Inflammatory macrophage treated with lipopolysaccharide for 4 hours (primary cell): ENCODE measurements at regions not wholly inside any gene's neighbourhood (a gene's known extent, or its start where the extent isn't known, plus 50 kb on each side); places are given as distances from the start of the nearest gene placed in this dataset.

Experiments
- DNase-seq: peaks from one replicate; pipeline ENCODE4 v3.0.0-alpha.2; 2020

GRCh38 chr5:68161156-68161555 lies 54.4 kb upstream of the PIK3R1 start:
- no peak for DNase-seq

DNA sequence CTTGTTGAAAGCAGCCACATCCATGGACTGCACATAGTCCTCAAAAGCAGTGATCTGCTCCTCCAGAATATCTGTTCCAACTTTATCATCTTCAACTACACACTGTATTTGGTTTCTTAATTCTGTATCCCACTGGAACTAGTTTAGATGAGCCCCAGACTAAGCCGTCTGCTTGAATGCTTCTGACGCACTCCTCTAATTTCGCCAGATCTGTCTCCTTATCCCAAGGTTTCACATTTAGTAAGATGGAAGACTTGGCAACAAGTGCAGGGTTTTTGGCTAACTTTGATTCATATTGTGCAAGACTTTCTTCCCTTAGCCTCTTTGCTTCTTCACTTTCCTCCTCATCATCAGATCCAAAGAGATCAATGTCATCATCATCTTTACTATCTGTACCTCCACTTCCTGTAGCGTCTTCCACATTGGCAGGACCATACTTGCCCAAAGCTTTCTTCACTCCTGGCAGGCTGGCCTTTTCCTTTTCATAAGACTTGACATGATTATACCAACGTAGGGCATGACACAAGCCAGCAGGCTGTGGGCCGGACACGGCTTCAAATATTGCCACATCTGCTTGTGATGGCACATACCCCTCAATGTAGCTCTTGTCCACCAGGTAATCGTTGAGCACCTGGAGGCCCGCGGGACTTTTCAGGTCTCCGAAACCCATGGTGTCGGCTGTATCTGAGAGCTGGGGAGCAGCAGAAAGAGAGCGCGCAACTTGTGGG lies 56.2 kb upstream of the PIK3R1 start:
- no peak for DNase-seq

GRCh38 chr5:68155940-68156339 lies 59.6 kb upstream of the PIK3R1 start:
- DNase-seq = no peak

- no peak for DNase-seq
Measured at GRCh38 chr5:68154119-68154857, 61.3 kb upstream of the PIK3R1 start.

GRCh38 chr5:68151812-68152211 lies 63.7 kb upstream of the PIK3R1 start:
- no peak for DNase-seq

GRCh38 chr5:68149189-68149588 lies 66.4 kb upstream of the PIK3R1 start:
- DNase-seq = no peak

DNA sequence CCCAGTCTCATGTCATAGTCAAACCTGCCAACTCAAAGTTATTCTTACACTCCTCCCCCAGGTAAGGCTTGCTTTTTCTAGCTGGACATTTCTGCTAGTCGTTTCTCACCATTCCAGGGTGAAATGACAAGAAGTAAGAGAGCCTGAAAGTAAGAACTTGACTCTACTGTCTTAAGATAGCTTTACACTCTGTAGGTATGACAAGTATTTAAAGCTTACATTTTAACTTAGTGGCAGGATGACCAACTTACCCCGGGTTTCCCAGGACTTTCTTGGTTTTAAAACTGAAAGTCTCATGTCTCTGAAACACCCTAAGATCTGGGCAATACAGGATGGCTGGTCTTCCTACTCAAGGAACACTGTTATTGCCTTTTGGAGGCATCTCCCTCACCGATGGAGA lies 67.5 kb upstream of the PIK3R1 start:
- DNase-seq = no peak

DNA sequence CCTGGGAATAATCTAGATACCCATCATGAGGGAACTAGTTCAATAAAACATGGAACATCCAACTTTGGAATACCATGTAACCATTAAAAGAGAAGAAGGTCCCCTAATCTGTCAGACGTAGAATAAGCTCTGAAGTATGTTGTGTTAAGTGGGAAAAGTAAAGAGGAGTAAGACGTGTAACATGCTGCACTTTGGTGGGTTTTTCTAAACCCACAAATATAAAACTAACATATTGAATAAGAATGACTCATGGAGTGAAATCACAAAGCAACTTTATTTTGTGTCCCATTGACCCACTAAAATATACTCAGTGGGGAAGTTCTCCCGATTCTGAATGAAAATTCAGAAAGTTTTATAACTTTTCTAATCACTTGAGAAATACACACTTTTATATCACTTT lies 67.9 kb upstream of the PIK3R1 start:
- DNase-seq = no peak

DNA sequence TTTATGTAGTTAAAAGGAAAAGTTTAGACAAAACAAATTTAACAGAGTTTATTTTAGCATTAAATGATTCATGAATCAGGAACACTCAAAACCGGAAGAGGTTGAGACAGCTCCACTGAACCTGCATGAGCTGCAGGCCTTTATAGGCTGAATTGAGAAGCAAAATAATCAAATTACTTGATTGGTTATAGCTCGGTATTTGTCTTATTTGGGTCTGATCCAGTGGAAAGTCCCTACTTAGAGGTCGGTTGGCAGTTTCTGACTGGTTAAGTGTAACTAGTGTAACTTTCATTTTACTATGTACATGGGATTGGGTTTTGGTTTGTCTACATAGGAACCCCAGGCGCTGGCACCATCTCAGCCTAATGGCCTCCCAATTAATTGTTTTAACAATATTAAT lies 74.1 kb upstream of the PIK3R1 start:
- no peak for DNase-seq

DNA sequence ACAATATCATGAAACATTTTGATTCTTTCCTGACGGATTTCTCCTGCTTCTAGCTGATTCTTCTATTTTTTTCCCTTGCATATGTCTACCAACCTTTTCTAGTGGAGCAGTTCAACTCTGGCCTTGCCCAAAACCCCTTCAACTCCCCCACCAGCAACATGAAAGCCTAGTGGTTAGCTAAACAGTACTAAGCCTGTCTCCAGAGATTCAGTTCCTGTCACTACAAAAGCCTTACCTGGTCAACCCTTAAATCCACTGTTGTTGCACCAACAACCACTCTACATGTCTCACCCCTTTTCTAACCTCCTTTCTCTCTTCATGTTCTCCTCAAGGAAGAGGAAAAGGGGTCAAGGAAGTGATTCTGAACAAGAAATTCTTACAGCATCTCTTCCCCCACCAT lies 74.8 kb upstream of the PIK3R1 start:
- no peak for DNase-seq

GRCh38 chr5:68139611-68140441 lies 75.7 kb upstream of the PIK3R1 start:
- DNase-seq = no peak

DNA sequence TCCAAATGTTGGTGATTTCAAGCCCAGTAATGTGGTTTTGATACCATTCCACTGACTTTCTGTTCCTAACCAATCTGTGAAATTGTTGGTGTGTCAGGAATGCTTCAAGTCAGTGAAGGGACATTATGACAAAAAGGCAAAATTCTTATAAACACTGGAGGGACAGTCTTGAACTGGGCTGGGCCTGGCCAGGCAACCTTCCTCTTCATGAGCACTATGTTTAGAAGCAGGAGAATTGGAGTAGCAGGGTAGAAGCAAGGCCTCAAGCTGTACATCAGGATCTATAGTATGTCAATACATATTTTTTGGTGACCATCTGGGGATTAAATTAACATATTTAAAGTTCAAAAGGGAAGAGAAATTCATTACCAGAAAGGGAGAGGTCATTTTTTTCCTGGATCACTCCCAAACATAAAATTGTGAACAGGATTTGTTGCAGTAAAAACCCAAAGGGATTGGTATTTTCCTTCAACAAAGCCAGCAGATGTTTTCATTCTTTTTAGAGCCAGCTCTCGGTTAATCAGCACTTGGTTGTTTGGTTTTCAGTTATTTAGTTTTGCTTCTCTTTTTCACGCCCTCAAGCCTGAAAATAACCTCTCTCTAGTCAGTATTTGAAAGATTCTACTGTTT lies 77.9 kb upstream of the PIK3R1 start:
- DNase-seq = no peak

- no peak for DNase-seq
Measured at GRCh38 chr5:68134669-68135313, 80.8 kb upstream of the PIK3R1 start.

DNA sequence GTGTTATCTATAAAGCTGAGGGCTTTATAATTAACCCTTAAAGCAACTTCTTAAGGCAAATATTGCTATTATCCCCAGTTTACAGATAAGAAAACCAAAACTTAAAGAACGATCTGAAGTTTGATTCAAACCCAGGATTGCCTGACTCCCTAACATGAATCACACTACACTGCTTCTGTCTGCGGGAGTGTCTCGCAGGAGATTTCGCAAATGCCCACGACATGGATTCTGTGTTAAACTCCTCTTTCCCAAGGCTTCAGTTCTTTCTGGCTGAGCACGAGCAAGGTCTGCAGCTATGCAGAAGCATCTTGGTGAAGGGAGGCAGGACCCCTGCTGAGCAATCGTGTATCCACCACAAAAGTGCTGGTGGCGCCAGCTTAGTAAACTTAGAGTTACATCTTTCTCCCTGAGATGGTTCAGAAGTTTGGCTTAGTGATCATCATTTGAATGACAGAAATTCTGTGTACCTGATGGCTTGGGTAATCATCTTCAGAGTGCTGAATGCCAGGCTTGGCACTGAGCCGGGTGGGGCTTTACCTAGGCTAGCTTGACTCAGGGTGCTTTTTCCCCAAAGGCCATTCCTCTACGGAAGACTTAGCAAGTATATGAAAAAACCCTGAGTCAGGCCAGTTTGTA lies 81.4 kb upstream of the PIK3R1 start:
- DNase-seq = no peak

GRCh38 chr5:68130253-68130652 lies 85.3 kb upstream of the PIK3R1 start:
- DNase-seq = no peak

GRCh38 chr5:68129364-68129763 lies 86.2 kb upstream of the PIK3R1 start:
- DNase-seq = no peak

DNA sequence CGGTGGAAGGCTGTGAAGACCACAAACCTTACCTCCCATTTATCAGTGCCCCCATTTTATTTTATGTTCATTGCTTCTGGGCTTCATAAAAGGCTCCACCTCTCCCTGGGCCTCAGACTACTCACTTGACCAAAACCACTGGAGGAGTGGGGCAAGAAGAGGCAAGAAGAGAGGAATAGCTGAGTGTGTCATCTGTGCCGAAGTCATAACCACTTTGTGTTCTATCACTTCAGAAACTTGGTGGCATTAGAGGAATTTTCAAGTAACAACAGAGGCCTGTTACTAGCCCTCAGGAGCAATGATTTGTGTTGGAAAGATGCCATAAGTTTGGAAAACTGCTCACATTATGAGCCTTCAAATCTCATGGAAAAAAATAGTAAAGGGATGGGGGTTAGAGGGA lies 88.7 kb upstream of the PIK3R1 start:
- DNase-seq = no peak

GRCh38 chr5:68122439-68123328 lies 92.9 kb upstream of the PIK3R1 start:
- no peak for DNase-seq

GRCh38 chr5:68116868-68117411 lies 98.6 kb upstream of the PIK3R1 start:
- DNase-seq = no peak

GRCh38 chr5:68116408-68116807 lies 99.1 kb upstream of the PIK3R1 start:
- DNase-seq = no peak

- no peak for DNase-seq
Measured at GRCh38 chr5:68115584-68115983, 100.0 kb upstream of the PIK3R1 start.
